Activated CD4-positive, alpha-beta memory T cell treated with anti-CD3 and anti-CD28 coated beads for 36 hours (primary cell): ENCODE measurements at regions not wholly inside any gene's neighbourhood (a gene's known extent, or its start where the extent isn't known, plus 50 kb on each side); places are given as distances from the start of the nearest gene placed in this dataset.

Experiments used
- CTCF ChIA-PET: fragments of 350-600 bp; sonication (Branson Sonifier 250); formaldehyde crosslinking; loops from one replicate; lab custom pipeline; 2021; ENCODE audit warnings: antibody characterized with exemption, inconsistent platforms; lab: Charles Lee
- POLR2A ChIA-PET: fragments of 350-600 bp; sonication (Branson Sonifier 250); formaldehyde crosslinking; loops from one replicate; lab custom pipeline; 2021; ENCODE audit warnings: antibody characterized with exemption; lab: Charles Lee
- DNase-seq: peaks from one replicate; pipeline ENCODE4 v3.0.0-alpha.2; 2020
- H3K27ac Mint-ChIP-seq: one replicate; pipeline ENCODE4 v1.8.0; 2021; ENCODE audit warnings: mixed read lengths
- H3K27me3 Mint-ChIP-seq: one replicate; pipeline ENCODE4 v1.8.0; 2021; ENCODE audit warnings: mixed read lengths
- H3K36me3 Mint-ChIP-seq: one replicate; pipeline ENCODE4 v1.8.0; 2021; ENCODE audit warnings: mixed read lengths
- H3K4me1 Mint-ChIP-seq: one replicate; pipeline ENCODE4 v1.8.0; 2021; ENCODE audit warnings: low read depth, mixed read lengths
- H3K4me3 Mint-ChIP-seq: one replicate; pipeline ENCODE4 v1.8.0; 2021; ENCODE audit warnings: mild to moderate bottlenecking, mixed read lengths
- H3K9me3 Mint-ChIP-seq: one replicate; pipeline ENCODE4 v1.8.0; 2021; ENCODE audit warnings: mixed read lengths
- intact Hi-C: fragments of 100-400 bp; cut with micrococcal nuclease; formaldehyde crosslinking; loops from one replicate; pipeline ENCODE4 v1.15.1; 2023

DNA sequence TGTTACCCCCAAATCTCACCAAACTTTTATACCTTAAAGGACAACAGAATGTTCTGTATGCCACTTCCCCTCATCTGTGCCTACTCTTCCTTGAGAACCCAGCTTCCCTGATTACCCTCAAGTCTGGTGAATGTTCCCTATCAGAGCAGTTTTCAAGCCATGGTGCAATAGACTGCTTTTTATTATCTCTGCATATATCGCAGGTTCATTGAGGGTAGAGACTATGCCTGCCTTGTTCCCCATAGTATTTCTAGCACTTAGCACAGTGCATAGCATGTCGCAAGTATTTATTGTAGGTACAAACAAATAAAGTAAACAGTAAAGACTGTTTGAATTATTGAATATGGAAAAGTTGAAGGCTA lies 146.6 kb downstream of the HAUS1 start:
- H3K4me3 Mint-ChIP-seq = peak overlapping the region; percentile 42
- no peak for DNase-seq
- H3K27me3 Mint-ChIP-seq = no peaks in the 10 kb centered on the region
- H3K27ac Mint-ChIP-seq = peak overlapping the region; percentile 79
- POLR2A ChIA-PET = interaction anchor here (0.9 to 1.4 kb wide), 4 partner anchors 18 to 77 kb away, joined by 3 to 4 read pairs (median 3); a partner anchor contains a TSS
- H3K9me3 Mint-ChIP-seq = no peaks in the 10 kb centered on the region
- CTCF ChIA-PET = interaction anchor here (0.7 to 4.9 kb wide), 7 partner anchors 30 to 407 kb away, joined by 3 to 33 read pairs (median 5); a partner anchor contains a TSS
- peaks cover 20% of the 10 kb centered on the region for H3K36me3 Mint-ChIP-seq
- H3K4me1 Mint-ChIP-seq = peaks cover 55% of the 10 kb centered on the region
- intact Hi-C loops = loop anchor here (1.0 to 5.0 kb wide), 7 partner anchors 15 to 237 kb away; a partner anchor contains a TSS

DNA sequence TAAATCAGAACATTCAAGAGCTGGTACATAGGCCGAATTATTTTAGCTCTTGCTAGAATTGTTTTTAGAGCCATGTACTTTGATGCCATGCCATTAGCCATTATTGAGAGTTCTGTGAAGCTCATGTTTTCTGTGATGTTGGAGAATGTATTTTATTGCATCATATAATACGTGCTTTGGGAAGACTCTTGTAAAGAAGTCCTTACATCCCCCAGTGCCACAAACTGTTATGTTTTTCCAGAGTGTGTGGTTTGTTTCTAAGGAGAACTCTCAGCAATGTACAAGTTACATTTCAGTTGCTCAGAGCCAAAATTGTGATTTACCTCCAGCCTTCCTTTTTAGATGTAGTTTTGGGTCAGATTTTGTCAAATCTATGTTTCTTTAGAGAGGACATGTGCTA lies 148.6 kb downstream of the HAUS1 start:
- peaks cover 26% of the 10 kb centered on the region for H3K36me3 Mint-ChIP-seq
- H3K4me3 Mint-ChIP-seq = no peak overlapping the region
- intact Hi-C loops = loop anchor here (5.0 kb wide), 1 partner anchor 145 kb away; no protein-coding TSS in a partner anchor
- peaks cover 55% of the 10 kb centered on the region for H3K4me1 Mint-ChIP-seq
- POLR2A ChIA-PET = interaction anchor here (1.0 kb wide), 1 partner anchor 78 kb away, joined by 3 read pairs; no protein-coding TSS in a partner anchor
- no peaks in the 10 kb centered on the region for H3K27me3 Mint-ChIP-seq
- CTCF ChIA-PET = interaction anchor here (1.4 to 4.9 kb wide), 2 partner anchors 79 to 405 kb away, joined by 3 to 33 read pairs; a partner anchor contains a TSS
- H3K9me3 Mint-ChIP-seq = no peaks in the 10 kb centered on the region
- H3K27ac Mint-ChIP-seq = no peak overlapping the region
- DNase-seq = no peak

DNA sequence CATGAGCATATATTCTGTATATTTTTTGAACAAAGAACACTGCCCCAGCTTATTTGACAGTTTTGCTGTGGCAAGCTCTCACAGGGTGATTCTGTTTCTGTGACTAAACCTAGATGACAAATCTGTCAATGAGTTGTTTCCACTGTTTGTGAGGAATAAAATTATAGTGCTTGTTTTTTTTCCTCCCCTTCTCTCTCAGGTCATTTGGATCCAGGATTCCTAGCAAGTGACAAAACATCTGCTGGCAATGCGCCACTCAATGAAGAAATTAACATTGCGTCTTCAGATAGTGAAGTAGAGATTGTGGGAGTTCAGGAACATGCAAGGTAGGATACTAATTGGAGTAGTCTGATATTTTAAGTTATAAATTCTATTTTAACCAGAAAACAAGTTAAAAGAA lies 149.3 kb downstream of the HAUS1 start:
- CTCF ChIA-PET = interaction anchor here (4.9 kb wide), 1 partner anchor 80 kb away, joined by 33 read pairs; a partner anchor contains a TSS
- H3K4me3 Mint-ChIP-seq = no peak overlapping the region
- H3K9me3 Mint-ChIP-seq = no peaks in the 10 kb centered on the region
- peaks cover 22% of the 10 kb centered on the region for H3K36me3 Mint-ChIP-seq
- peaks cover 47% of the 10 kb centered on the region for H3K4me1 Mint-ChIP-seq
- POLR2A ChIA-PET = no interaction called here
- intact Hi-C loops = loop anchor here (5.0 kb wide), 1 partner anchor 146 kb away; no protein-coding TSS in a partner anchor
- no peak for DNase-seq
- H3K27me3 Mint-ChIP-seq = no peaks in the 10 kb centered on the region
- peak overlapping the region; percentile 35 for H3K27ac Mint-ChIP-seq

DNA sequence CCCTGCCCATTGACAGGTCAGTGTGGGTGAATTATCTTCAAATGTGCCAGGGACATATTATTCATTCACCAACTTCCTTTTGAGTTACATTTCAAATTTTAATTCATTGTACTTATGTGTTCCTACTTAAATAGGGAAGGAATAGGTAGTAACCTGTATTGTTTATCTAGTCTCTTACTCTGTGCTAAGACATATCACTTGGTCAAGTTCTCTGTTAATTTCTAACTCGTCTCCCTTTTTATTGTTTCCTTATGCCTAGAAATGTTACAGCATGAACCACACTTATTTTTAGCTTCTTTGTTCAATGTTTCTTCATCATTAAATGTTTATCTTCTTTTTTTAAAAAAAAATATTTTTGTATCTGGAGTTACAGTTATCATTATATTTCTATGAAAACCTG lies 151.9 kb downstream of the HAUS1 start:
- CTCF ChIA-PET = no interaction called here
- Mint-ChIP-seq H3K36me3 (peaks cover 20% of the 10 kb centered on the region), H3K4me1 (peaks cover 35% of the 10 kb centered on the region), H3K27ac (no peak overlapping the region), H3K27me3 (no peaks in the 10 kb centered on the region), H3K9me3 (no peaks in the 10 kb centered on the region), H3K4me3 (no peak overlapping the region)
- intact Hi-C loops = no loop called here
- POLR2A ChIA-PET = no interaction called here
- no peak for DNase-seq

DNA sequence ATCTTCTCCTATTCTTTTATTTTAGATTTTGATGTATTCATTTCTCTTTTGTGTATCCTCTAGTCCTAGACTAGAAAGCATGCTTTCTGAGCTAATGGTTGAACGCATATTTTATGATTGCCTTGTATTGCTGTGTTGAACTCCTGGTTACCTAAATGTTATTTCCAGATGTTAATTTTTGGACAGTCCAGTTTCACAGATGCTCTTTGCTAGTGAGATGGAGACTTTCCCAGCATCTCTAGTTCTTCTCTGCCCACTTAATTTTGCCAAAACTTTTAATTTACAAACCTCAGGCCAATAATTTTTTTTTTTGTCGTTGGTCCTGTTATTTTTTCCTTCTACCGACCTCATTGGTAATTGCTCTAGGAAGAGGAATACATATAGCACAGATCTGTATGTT lies 153.2 kb downstream of the HAUS1 start:
- peaks cover 20% of the 10 kb centered on the region for H3K36me3 Mint-ChIP-seq
- POLR2A ChIA-PET = no interaction called here
- CTCF ChIA-PET = interaction anchor here (1.6 kb wide), 1 partner anchor 108 kb away, joined by 3 read pairs; no protein-coding TSS in a partner anchor
- DNase-seq = no peak
- no peak overlapping the region for H3K27ac Mint-ChIP-seq
- no peaks in the 10 kb centered on the region for H3K27me3 Mint-ChIP-seq
- intact Hi-C loops = no loop called here
- H3K9me3 Mint-ChIP-seq = no peaks in the 10 kb centered on the region
- H3K4me1 Mint-ChIP-seq = peaks cover 41% of the 10 kb centered on the region
- H3K4me3 Mint-ChIP-seq = no peak overlapping the region

DNA sequence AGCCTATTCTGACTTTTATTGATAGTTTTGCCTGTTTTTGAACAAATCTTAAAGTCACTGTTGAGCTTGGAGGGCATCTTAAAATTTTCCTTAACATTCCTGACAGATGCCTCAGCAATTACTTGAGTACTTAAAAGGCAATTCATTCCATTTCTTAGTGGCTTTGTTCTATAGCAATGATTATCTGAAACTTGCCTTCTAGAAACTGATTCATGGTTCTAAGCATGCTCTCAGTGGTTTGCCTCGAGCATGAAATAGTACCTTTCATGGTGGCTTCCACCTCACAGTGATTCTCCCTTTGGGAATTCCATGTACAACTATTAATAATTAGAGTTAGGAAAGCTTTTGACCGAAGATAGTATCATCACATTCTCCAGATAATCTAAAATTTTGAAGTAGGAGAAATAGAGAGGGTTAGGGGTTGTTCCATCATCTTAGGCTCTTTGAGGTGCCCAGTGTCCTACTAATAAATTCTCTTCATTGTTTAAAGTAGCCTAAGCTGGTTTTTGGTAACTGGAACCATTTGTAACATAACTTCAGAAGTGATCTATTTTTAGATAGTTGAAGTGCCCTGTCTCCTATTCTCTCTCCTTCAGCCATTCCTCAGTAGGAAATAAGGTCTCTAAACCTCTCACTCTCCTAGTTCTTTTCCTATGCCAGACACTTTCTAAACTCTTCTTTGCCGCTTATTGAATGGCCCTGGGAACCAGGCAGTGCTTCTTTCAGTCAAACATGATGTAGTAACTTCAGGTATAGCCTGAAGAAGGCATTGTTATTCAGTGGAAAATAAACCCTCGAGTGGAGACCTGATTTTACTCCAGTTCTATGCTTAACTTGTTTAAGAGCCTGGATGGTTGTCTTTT lies 156.1 kb downstream of the HAUS1 start:
- POLR2A ChIA-PET = interaction anchor here (0.6 kb wide), 2 partner anchors 39 to 99 kb away, joined by 3 read pairs; no protein-coding TSS in a partner anchor
- H3K4me1 Mint-ChIP-seq = peaks cover 50% of the 10 kb centered on the region
- no peaks in the 10 kb centered on the region for H3K9me3 Mint-ChIP-seq

DNA sequence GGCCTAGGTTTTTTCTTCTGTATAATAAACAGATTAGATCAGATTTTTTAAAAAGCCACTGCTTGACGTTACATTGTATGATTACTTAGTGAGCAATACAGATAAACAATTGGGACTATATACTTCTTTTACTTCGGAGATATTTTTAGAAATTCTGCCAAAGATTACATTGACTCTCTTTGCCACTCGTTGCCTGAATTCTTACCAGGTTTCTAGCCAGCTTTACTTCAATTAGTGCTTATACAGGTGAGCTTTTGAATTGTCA lies 156.6 kb downstream of the HAUS1 start:
- no peak overlapping the region for H3K4me3 Mint-ChIP-seq
- H3K4me1 Mint-ChIP-seq = peaks cover 53% of the 10 kb centered on the region
- intact Hi-C loops = no loop called here
- POLR2A ChIA-PET = interaction anchor here (0.6 kb wide), 1 partner anchor 39 kb away, joined by 3 read pairs; no protein-coding TSS in a partner anchor
- no peak for DNase-seq
- CTCF ChIA-PET = no interaction called here
- H3K9me3 Mint-ChIP-seq = no peaks in the 10 kb centered on the region
- H3K27me3 Mint-ChIP-seq = no peaks in the 10 kb centered on the region
- H3K27ac Mint-ChIP-seq = no peak overlapping the region
- H3K36me3 Mint-ChIP-seq = peaks cover 30% of the 10 kb centered on the region

More for the DNA sequence above, 156.1 kb downstream of the HAUS1 start:
- no peak overlapping the region for H3K4me3 Mint-ChIP-seq
- DNase-seq = no peak
- peaks cover 31% of the 10 kb centered on the region for H3K36me3 Mint-ChIP-seq
- H3K27ac Mint-ChIP-seq = no peak overlapping the region
- intact Hi-C loops = no loop called here
- no peaks in the 10 kb centered on the region for H3K27me3 Mint-ChIP-seq
- CTCF ChIA-PET = interaction anchor here (1.3 kb wide), 1 partner anchor 87 kb away, joined by 9 read pairs; no protein-coding TSS in a partner anchor

DNA sequence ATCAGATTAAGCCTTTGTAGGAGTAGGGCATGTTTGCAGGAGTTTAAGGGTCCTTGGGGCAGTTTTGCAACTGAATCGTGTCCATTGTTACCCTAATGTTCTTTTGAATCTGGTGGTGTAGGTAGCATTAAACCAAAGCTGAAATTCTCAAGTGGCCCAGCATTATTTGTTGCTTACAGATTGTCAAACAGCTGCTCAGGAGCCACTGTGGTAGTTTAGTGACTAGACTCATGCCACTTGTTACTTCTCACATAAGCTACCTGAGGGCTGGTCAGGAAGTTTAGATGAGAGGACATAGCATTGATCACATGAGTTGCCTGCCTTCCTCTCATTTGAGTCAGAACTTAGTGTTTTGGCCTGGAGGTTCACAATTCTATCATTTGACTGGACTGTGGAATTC lies 157.6 kb downstream of the HAUS1 start:
- H3K9me3 Mint-ChIP-seq = no peaks in the 10 kb centered on the region
- H3K4me3 Mint-ChIP-seq = no peak overlapping the region
- no peak overlapping the region for H3K27ac Mint-ChIP-seq
- H3K4me1 Mint-ChIP-seq = peaks cover 50% of the 10 kb centered on the region
- no peak for DNase-seq
- ChIA-PET CTCF (interaction anchor here (0.8 to 1.3 kb wide), 3 partner anchors 19 to 396 kb away, joined by 3 to 5 read pairs (median 4); no protein-coding TSS in a partner anchor), POLR2A (no interaction called here)
- no peaks in the 10 kb centered on the region for H3K27me3 Mint-ChIP-seq
- peaks cover 24% of the 10 kb centered on the region for H3K36me3 Mint-ChIP-seq
- intact Hi-C loops = no loop called here

DNA sequence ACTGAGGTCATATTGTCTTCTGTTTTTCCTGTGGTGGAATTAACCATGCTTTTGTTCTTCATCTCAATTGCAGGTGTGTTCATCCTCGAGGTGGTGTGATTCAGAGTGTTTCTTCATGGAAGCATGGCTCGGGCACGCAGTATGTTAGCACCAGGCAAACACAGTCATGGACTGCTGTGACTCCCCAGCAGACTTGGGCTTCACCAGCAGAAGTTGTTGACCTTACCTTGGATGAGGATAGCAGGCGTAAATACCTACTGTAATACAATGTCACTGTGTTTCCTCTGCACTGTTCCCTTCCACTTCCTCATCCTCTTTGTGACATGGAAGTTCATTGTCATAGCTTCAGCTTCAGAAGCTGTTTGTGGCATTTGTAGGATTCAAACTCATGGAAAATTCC lies 158.7 kb downstream of the HAUS1 start:
- Mint-ChIP-seq H3K4me1 (peaks cover 48% of the 10 kb centered on the region), H3K9me3 (no peaks in the 10 kb centered on the region), H3K36me3 (peaks cover 31% of the 10 kb centered on the region), H3K27ac (no peak overlapping the region), H3K27me3 (no peaks in the 10 kb centered on the region), H3K4me3 (no peak overlapping the region)
- ChIA-PET CTCF (interaction anchor here (0.9 to 1.3 kb wide), 2 partner anchors 18 to 90 kb away, joined by 3 to 5 read pairs; no protein-coding TSS in a partner anchor), POLR2A (no interaction called here)
- no peak for DNase-seq
- intact Hi-C loops = no loop called here

DNA sequence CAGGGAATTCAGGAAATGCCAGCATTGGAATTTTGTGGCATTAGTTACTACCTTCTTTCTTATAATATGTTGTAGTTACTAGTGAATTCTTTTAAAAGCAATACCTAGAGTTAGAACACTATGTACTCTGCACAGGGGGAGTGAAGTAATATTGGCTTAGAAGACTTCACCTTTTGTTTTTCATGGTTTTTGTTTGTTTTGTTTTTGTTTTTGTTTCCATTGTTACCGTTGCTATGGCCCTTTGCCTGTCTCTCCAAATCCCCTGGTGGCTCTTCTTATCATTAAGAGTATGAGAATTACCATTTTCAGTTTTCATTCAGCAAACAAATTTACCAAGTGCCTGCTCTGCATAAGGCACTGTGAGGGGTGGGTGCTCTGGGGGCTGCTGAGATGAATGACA lies 160.1 kb downstream of the HAUS1 start:
- Mint-ChIP-seq H3K27ac (no peak overlapping the region), H3K4me3 (no peak overlapping the region), H3K36me3 (peaks cover 35% of the 10 kb centered on the region), H3K27me3 (no peaks in the 10 kb centered on the region), H3K4me1 (peaks cover 56% of the 10 kb centered on the region), H3K9me3 (no peaks in the 10 kb centered on the region)
- CTCF ChIA-PET = interaction anchor here (1.2 to 3.0 kb wide), 2 partner anchors 17 to 91 kb away, joined by 4 to 17 read pairs; a partner anchor contains a TSS
- intact Hi-C loops = no loop called here
- DNase-seq = no peak
- POLR2A ChIA-PET = no interaction called here

DNA sequence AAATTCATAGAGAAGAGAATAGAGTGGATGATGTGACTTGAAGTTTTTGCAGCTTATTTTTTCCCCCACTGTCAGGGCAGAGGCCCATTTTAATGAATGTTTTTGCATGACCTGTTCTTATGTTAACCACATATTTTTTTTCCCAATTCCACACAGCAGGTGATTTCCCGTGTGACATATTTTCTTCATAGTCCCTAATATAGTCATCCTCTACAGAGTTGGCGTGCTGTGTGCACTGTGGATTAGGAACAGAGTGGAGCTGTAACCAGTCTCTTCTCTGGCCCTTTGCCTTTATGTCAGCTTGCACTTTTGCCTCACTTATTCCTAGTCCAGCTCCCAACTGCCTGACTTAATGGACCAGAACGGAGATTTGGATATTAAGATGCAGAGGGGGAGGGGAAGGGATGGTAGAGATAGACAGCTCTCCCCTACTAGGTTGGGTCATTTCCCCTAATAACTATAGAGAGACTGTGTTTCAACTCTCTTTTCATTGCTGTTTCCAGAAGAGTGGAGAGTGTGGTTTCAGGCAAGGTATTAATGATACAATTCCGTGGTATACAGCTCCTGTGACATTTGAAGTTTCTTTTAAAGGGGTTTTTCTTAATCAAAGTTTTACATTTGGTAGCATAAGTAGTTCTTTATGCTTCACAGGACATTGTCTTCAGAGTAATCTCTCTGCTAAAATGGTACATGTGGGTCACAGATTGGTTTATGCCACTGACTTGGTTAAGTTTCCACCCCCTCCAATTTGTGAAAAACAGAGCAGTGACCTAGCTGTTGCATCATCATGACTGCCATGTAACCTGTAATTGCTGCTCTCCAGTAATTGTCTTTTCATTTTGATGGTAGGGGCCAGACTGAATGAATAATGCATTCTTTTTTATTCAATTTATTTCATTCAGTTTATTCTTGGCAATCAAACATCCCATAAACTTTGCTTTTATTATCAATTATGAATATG lies 161.3 kb downstream of the HAUS1 start:
- Mint-ChIP-seq H3K36me3 (peaks cover 35% of the 10 kb centered on the region), H3K4me1 (peaks cover 50% of the 10 kb centered on the region), H3K4me3 (no peak overlapping the region), H3K27me3 (no peaks in the 10 kb centered on the region), H3K27ac (peak overlapping the region; percentile 43), H3K9me3 (no peaks in the 10 kb centered on the region)
- intact Hi-C loops = loop anchor here (1.0 to 5.0 kb wide), 2 partner anchors 15 to 43 kb away; no protein-coding TSS in a partner anchor
- ChIA-PET CTCF (interaction anchor here (0.8 to 3.0 kb wide), 3 partner anchors 16 to 92 kb away, joined by 3 to 17 read pairs (median 7); a partner anchor contains a TSS), POLR2A (no interaction called here)
- no peak for DNase-seq
